ENCODE measurements at regions not wholly inside any gene's neighbourhood (a gene's known extent, or its start where the extent isn't known, plus 50 kb on each side); places are given as distances from the start of the nearest gene placed in this dataset.

DNA sequence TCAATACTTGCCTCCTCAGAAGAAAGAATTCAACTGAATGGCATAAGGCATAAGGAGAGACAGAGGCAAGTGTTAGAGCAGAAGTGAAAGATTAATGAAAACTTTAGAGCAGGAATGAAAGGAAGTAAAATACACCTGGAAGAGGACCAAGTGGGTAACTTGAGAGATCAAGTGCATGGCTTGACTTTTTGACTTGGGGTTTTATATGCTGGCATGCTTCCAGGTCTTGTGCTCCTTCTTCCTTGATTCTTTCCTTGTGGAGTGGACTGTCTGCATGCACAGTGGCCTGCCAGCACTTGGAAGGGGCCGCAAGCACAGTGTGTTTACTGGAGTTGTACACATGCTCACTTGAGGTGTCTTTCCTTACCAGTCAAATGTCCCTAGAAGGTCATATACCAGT lies 222.1 kb upstream of the UFL1 start:
- no peak for TF ChIP-seq RAD21 (conservative IDR thresholded peaks at IDR 0.05)
- TF ChIP-seq, protein P1, sequence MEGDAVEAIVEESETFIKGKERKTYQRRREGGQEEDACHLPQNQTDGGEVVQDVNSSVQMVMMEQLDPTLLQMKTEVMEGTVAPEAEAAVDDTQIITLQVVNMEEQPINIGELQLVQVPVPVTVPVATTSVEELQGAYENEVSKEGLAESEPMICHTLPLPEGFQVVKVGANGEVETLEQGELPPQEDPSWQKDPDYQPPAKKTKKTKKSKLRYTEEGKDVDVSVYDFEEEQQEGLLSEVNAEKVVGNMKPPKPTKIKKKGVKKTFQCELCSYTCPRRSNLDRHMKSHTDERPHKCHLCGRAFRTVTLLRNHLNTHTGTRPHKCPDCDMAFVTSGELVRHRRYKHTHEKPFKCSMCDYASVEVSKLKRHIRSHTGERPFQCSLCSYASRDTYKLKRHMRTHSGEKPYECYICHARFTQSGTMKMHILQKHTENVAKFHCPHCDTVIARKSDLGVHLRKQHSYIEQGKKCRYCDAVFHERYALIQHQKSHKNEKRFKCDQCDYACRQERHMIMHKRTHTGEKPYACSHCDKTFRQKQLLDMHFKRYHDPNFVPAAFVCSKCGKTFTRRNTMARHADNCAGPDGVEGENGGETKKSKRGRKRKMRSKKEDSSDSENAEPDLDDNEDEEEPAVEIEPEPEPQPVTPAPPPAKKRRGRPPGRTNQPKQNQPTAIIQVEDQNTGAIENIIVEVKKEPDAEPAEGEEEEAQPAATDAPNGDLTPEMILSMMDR (IDR thresholded peaks at IDR 0.05; ENCODE audit: poor library complexity, severe bottlenecking): no peak
- TF ChIP-seq EZH2 (IDR thresholded peaks at IDR 0.05; ENCODE audit: borderline replicate concordance, insufficient read depth, low read length, poor library complexity, severe bottlenecking): no peak
- TF ChIP-seq EP300 (conservative IDR thresholded peaks at IDR 0.05; ENCODE audit: poor library complexity, severe bottlenecking): no peak
- TF ChIP-seq POLR2AphosphoS5 (IDR thresholded peaks at IDR 0.05): no peak
- TF ChIP-seq MXI1 (conservative IDR thresholded peaks at IDR 0.05; ENCODE audit: poor library complexity, severe bottlenecking): no peak
- TF ChIP-seq SMC3 (conservative IDR thresholded peaks at IDR 0.05; ENCODE audit: poor library complexity): no peak

Data from neural cell (in vitro differentiated cells).